Glomerular endothelial cell (primary cell): ENCODE measurements at regions not wholly inside any gene's neighbourhood (a gene's known extent, or its start where the extent isn't known, plus 50 kb on each side); places are given as distances from the start of the nearest gene placed in this dataset.
"Not testable (repeated sequence)": the region's sequence is repeated elsewhere in the genome, so short reads cannot be mapped to it uniquely, and the experiment has no call there.

Experiments
- DNase-seq: peaks from one replicate; pipeline ENCODE4 v3.0.0-alpha.2; 2011; ENCODE audit warnings: low read depth, low spot score; ENCODE audit errors: extremely low read depth

GRCh38 chr18:68387246-68387645 is 327.7 kb downstream of the TMX3 start:
- no peak for DNase-seq

- DNase-seq, result not testable (repeated sequence)
Measured at GRCh38 chr18:68383979-68384378, 330.9 kb downstream of the TMX3 start.

GRCh38 chr18:68376926-68377325 is 338.0 kb downstream of the TMX3 start:
- no peak for DNase-seq

- no peak for DNase-seq
Measured at GRCh38 chr18:68362907-68363306, 352.0 kb downstream of the TMX3 start.

- DNase-seq, result no peak
Measured at GRCh38 chr18:68355637-68356036, 359.3 kb downstream of the TMX3 start.

- no peak for DNase-seq
Measured at GRCh38 chr18:68354176-68354575, 360.7 kb downstream of the TMX3 start.

GRCh38 chr18:68342039-68342659 is 372.8 kb downstream of the TMX3 start:
- DNase-seq, result no peak

GRCh38 chr18:68340606-68341005 is 374.3 kb downstream of the TMX3 start:
- no peak for DNase-seq

- no peak for DNase-seq
Measured at GRCh38 chr18:68330658-68331057, 384.2 kb downstream of the TMX3 start.

- no peak for DNase-seq
Measured at GRCh38 chr18:68323921-68324320, 391.0 kb downstream of the TMX3 start.

GRCh38 chr18:68316636-68317035 is 398.3 kb downstream of the TMX3 start:
- no peak for DNase-seq

- no peak for DNase-seq
Measured at GRCh38 chr18:68314403-68314802, 400.5 kb downstream of the TMX3 start.

GRCh38 chr18:68301441-68301840 is 413.5 kb downstream of the TMX3 start:
- no peak for DNase-seq

- DNase-seq, result no peak
Measured at GRCh38 chr18:68299906-68300305, 415.0 kb downstream of the TMX3 start.

GRCh38 chr18:68298330-68298729 is 416.6 kb downstream of the TMX3 start:
- no peak for DNase-seq

- DNase-seq, result no peak
Measured at GRCh38 chr18:68288408-68288807, 426.5 kb downstream of the TMX3 start.

GRCh38 chr18:68284236-68284780 is 430.6 kb downstream of the TMX3 start:
- no peak for DNase-seq

GRCh38 chr18:68283834-68284233 is 431.1 kb downstream of the TMX3 start:
- DNase-seq, result no peak

GRCh38 chr18:68282232-68282631 is 432.7 kb downstream of the TMX3 start:
- DNase-seq, result no peak

GRCh38 chr18:68275616-68276015 is 439.3 kb downstream of the TMX3 start:
- no peak for DNase-seq

GRCh38 chr18:68270017-68270416 is 444.9 kb downstream of the TMX3 start:
- DNase-seq, result no peak

- DNase-seq, result no peak
Measured at GRCh38 chr18:68267583-68267982, 447.3 kb downstream of the TMX3 start.

GRCh38 chr18:68263481-68263880 is 451.4 kb downstream of the TMX3 start:
- DNase-seq, result no peak
